ENCODE measurements at regions not wholly inside any gene's neighbourhood (a gene's known extent, or its start where the extent isn't known, plus 50 kb on each side); places are given as distances from the start of the nearest gene placed in this dataset.

GRCh38 chr4:4641254-4641653 is 99.4 kb upstream of the STX18 start:
- no peak overlapping the region for H3K4me3 ChIP-seq (ENCODE audit: low read depth, low read length)
- H3K36me3 ChIP-seq (ENCODE audit: control insufficient read depth, insufficient read depth, low read length): no peaks in the 10 kb centered on the region
- H3K27me3 ChIP-seq (ENCODE audit: control insufficient read depth, insufficient read depth, low read length): no peaks in the 10 kb centered on the region
- POLR2A ChIA-PET: no interaction called here
- TF ChIP-seq CTCF (IDR thresholded peaks at IDR 0.05; ENCODE audit: insufficient read depth, low read depth, low read length): no peak
- no peak for DNase-seq (ENCODE audit: low read depth)
- CTCF ChIA-PET: interaction anchor here (1.6 kb wide), 1 partner anchor 8 kb away, joined by 9 read pairs; no protein-coding TSS in a partner anchor

- DNase-seq (ENCODE audit: low read depth): no peak
- CTCF ChIA-PET: interaction anchor here (1.6 kb wide), 1 partner anchor 9 kb away, joined by 9 read pairs; no protein-coding TSS in a partner anchor
Measured at GRCh38 chr4:4640692-4641091, 98.8 kb upstream of the STX18 start.

GRCh38 chr4:4639370-4639769 is 97.5 kb upstream of the STX18 start:
- ChIA-PET POLR2A (no interaction called here), CTCF (interaction anchor here (1.6 kb wide), 1 partner anchor 10 kb away, joined by 9 read pairs; no protein-coding TSS in a partner anchor)
- DNase-seq (ENCODE audit: low read depth): no peak

More at GRCh38 chr4:4640692-4641091, 98.8 kb upstream of the STX18 start:
- no peaks in the 10 kb centered on the region for H3K27me3 ChIP-seq (ENCODE audit: control insufficient read depth, insufficient read depth, low read length)
- TF ChIP-seq CTCF (IDR thresholded peaks at IDR 0.05; ENCODE audit: insufficient read depth, low read depth, low read length): no peak
- H3K36me3 ChIP-seq (ENCODE audit: control insufficient read depth, insufficient read depth, low read length): no peaks in the 10 kb centered on the region
- no peak overlapping the region for H3K4me3 ChIP-seq (ENCODE audit: low read depth, low read length)
- POLR2A ChIA-PET: interaction anchor here (0.6 kb wide), 1 partner anchor 120 kb away, joined by 10 read pairs; no protein-coding TSS in a partner anchor

GRCh38 chr4:4637710-4638109 is 95.9 kb upstream of the STX18 start:
- TF ChIP-seq CTCF (IDR thresholded peaks at IDR 0.05; ENCODE audit: insufficient read depth, low read depth, low read length): no peak
- ChIA-PET POLR2A (no interaction called here), CTCF (no interaction called here)
- DNase-seq (ENCODE audit: low read depth): no peak
- H3K4me3 ChIP-seq (ENCODE audit: low read depth, low read length): no peak overlapping the region
- H3K27me3 ChIP-seq (ENCODE audit: control insufficient read depth, insufficient read depth, low read length): no peaks in the 10 kb centered on the region
- no peaks in the 10 kb centered on the region for H3K36me3 ChIP-seq (ENCODE audit: control insufficient read depth, insufficient read depth, low read length)

More at GRCh38 chr4:4639370-4639769, 97.5 kb upstream of the STX18 start:
- Histone ChIP-seq H3K4me3 (ENCODE audit: low read depth, low read length) (no peak overlapping the region), H3K27me3 (ENCODE audit: control insufficient read depth, insufficient read depth, low read length) (no peaks in the 10 kb centered on the region), H3K36me3 (ENCODE audit: control insufficient read depth, insufficient read depth, low read length) (no peaks in the 10 kb centered on the region)
- TF ChIP-seq CTCF (IDR thresholded peaks at IDR 0.05; ENCODE audit: insufficient read depth, low read depth, low read length): no peak

- DNase-seq (ENCODE audit: low read depth): no peak
- ChIA-PET CTCF (interaction anchor here (1.1 to 1.5 kb wide), 2 partner anchors 8 to 13 kb away, joined by 3 read pairs; no protein-coding TSS in a partner anchor), POLR2A (no interaction called here)
- TF ChIP-seq CTCF (IDR thresholded peaks at IDR 0.05; ENCODE audit: insufficient read depth, low read depth, low read length): no peak
- no peaks in the 10 kb centered on the region for H3K36me3 ChIP-seq (ENCODE audit: control insufficient read depth, insufficient read depth, low read length)
- no peak overlapping the region for H3K4me3 ChIP-seq (ENCODE audit: low read depth, low read length)
- H3K27me3 ChIP-seq (ENCODE audit: control insufficient read depth, insufficient read depth, low read length): no peaks in the 10 kb centered on the region
Measured at GRCh38 chr4:4633431-4633830, 91.6 kb upstream of the STX18 start.
